CD14-positive monocyte (primary cell): ENCODE measurements at regions not wholly inside any gene's neighbourhood (a gene's known extent, or its start where the extent isn't known, plus 50 kb on each side); places are given as distances from the start of the nearest gene placed in this dataset.

Source experiments
- DNase-seq, 3 donors: peaks; one replicate each; pipeline ENCODE4 v3.0.0-alpha.2; 2011 to 2022
- H2AFZ ChIP-seq: 2 replicates; pipeline ENCODE4 v1.6.0; 2012; ENCODE audit warnings: mild to moderate bottlenecking, low read depth, low read length, inconsistent platforms; ENCODE audit not compliant: insufficient read depth, poor library complexity, severe bottlenecking
- H3K27ac ChIP-seq, 2 donors: 1 replicate in 1 of 2; 2 replicates in 1 of 2; pipeline ENCODE4 v1.5.1; 2012 to 2013; ENCODE audit warnings: low read length in 2 of 2, control low read depth in 1 of 2, inconsistent platforms in 1 of 2, low read depth in 1 of 2, mild to moderate bottlenecking in 1 of 2
- H3K27me3 ChIP-seq, 2 donors: one replicate each; pipeline versions ENCODE4 v1.6.0 to v1.6.1; 2011 to 2013; ENCODE audit warnings: low read length in 2 of 2; ENCODE audit not compliant: control insufficient read depth in 2 of 2, insufficient read depth in 2 of 2
- H3K36me3 ChIP-seq, 2 donors: replicated peaks in 1 of 2; 1 replicate in 1 of 2; 2 replicates in 1 of 2; pipeline versions ENCODE4 v1.5.1 to v1.6.1; 2012 to 2013; ENCODE audit warnings: low read length in 2 of 2, control low read depth in 1 of 2, inconsistent platforms in 1 of 2, mild to moderate bottlenecking in 1 of 2; ENCODE audit not compliant: insufficient read depth in 2 of 2, control insufficient read depth in 1 of 2
- H3K4me1 ChIP-seq, 2 donors: 1 replicate in 1 of 2; 2 replicates in 1 of 2; pipeline versions ENCODE4 v1.5.1 to v1.6.1; 2012 to 2013; ENCODE audit warnings: low read length in 2 of 2, control low read depth in 1 of 2, inconsistent platforms in 1 of 2, mild to moderate bottlenecking in 1 of 2, moderate library complexity in 1 of 2; ENCODE audit not compliant: insufficient read depth in 2 of 2, control insufficient read depth in 1 of 2
- H3K4me2 ChIP-seq: replicated peaks from 2 replicates; pipeline ENCODE3; 2012; ENCODE audit warnings: low read length, moderate library complexity, mild to moderate bottlenecking; ENCODE audit not compliant: poor library complexity, severe bottlenecking; ENCODE audit errors: extremely low read depth
- H3K4me3 ChIP-seq, 3 experiments: fragments of 200-600 bp in 1 of 3; sonication (generic) in 1 of 3; replicated peaks in 1 of 3; 1 replicate in 2 of 3; 2 replicates in 1 of 3; pipeline ENCODE4 v1.5.1; 2011 to 2013; ENCODE audit warnings: low read length in 3 of 3, mild to moderate bottlenecking in 3 of 3, control low read depth in 2 of 3, low read depth in 2 of 3, inconsistent platforms in 1 of 3, moderate library complexity in 1 of 3
- H3K79me2 ChIP-seq: 2 replicates; pipeline ENCODE4 v1.6.0; 2012; ENCODE audit warnings: mild to moderate bottlenecking, control low read depth, inconsistent platforms, low read length, moderate library complexity; ENCODE audit not compliant: insufficient read depth
- H3K9ac ChIP-seq: 2 replicates; pipeline ENCODE4 v1.6.0; 2017; ENCODE audit warnings: low read length, mild to moderate bottlenecking; ENCODE audit not compliant: insufficient read depth, poor library complexity, severe bottlenecking
- H3K9me3 ChIP-seq, 2 donors: replicated peaks in 1 of 2; 1 replicate in 1 of 2; 2 replicates in 1 of 2; pipeline versions ENCODE4 v1.5.1 to v1.6.1; 2012 to 2013; ENCODE audit warnings: low read length in 2 of 2, control low read depth in 1 of 2; ENCODE audit not compliant: control insufficient read depth in 1 of 2, insufficient read depth in 1 of 2
- H4K20me1 ChIP-seq: 2 replicates; pipeline ENCODE4 v1.6.0; 2012; ENCODE audit warnings: mild to moderate bottlenecking, low read length, control low read depth, moderate library complexity; ENCODE audit not compliant: insufficient read depth
- H3K27ac Mint-ChIP-seq, 7 donors: one replicate each; pipeline ENCODE4 v1.8.0; 2020; ENCODE audit warnings: mild to moderate bottlenecking in 7 of 7, mixed read lengths in 7 of 7, moderate library complexity in 6 of 7, inconsistent platforms in 2 of 7
- H3K27me3 Mint-ChIP-seq, 3 donors: one replicate each; pipeline ENCODE4 v1.8.0; 2021 to 2022; ENCODE audit warnings: low read depth in 3 of 3, mild to moderate bottlenecking in 3 of 3, mixed read lengths in 3 of 3, moderate library complexity in 3 of 3, inconsistent platforms in 1 of 3
- H3K36me3 Mint-ChIP-seq, 2 donors: one replicate each; pipeline ENCODE4 v1.8.0; 2020; ENCODE audit warnings: mixed read lengths in 2 of 2, inconsistent platforms in 1 of 2, mild to moderate bottlenecking in 1 of 2
- H3K4me1 Mint-ChIP-seq: one replicate; pipeline ENCODE4 v1.8.0; 2020; ENCODE audit warnings: mild to moderate bottlenecking, mixed read lengths
- H3K4me3 Mint-ChIP-seq, 2 donors: one replicate each; pipeline ENCODE4 v1.8.0; 2020; ENCODE audit warnings: mild to moderate bottlenecking in 2 of 2, mixed read lengths in 2 of 2, moderate library complexity in 1 of 2
- H3K9me3 Mint-ChIP-seq, 7 donors: one replicate each; pipeline ENCODE4 v1.8.0; 2020 to 2022; ENCODE audit warnings: mixed read lengths in 7 of 7, mild to moderate bottlenecking in 6 of 7, moderate library complexity in 6 of 7, inconsistent platforms in 2 of 7
- CTCF ChIP-seq: fragments of 200-600 bp; IDR thresholded peaks from one replicate; pipeline ENCODE4 v1.8.0; 2022; ENCODE audit warnings: antibody characterized with exemption, mild to moderate bottlenecking
- WGBS: methylation state at CpG from one replicate; pipeline ENCODE4 v1.1.5; 2013; ENCODE audit warnings: missing lambda C conversion rate; ENCODE audit not compliant: insufficient coverage; 5-methylcytosine and 5-hydroxymethylcytosine counted together
- intact Hi-C, 2 donors: fragments of 100-400 bp; cut with micrococcal nuclease; formaldehyde crosslinking; loops; one replicate each; pipeline versions ENCODE4 v1.15.0 to v1.15.1; 2023

GRCh38 chr14:27916326-27916725 is 850.3 kb upstream of the FOXG1 start:
- WGBS: no CpG with 5 or more reads among the region's 3 CpGs
- Histone ChIP-seq H3K27ac (no peak overlapping the region), H3K36me3 (no peaks in the 10 kb centered on the region), H3K27me3 (no peaks in the 10 kb centered on the region), H3K79me2 (no peaks in the 10 kb centered on the region), H3K4me3 (no peak overlapping the region), H3K9ac (no peak overlapping the region), H4K20me1 (no peaks in the 10 kb centered on the region), H3K9me3 (no peaks in the 10 kb centered on the region), H2AFZ (no peak overlapping the region), H3K4me1 (no peaks in the 10 kb centered on the region), H3K4me2 (no peak overlapping the region)
- Mint-ChIP-seq H3K36me3 (no peaks in the 10 kb centered on the region), H3K27ac (no peak overlapping the region), H3K9me3 (peaks cover 0 to 4% (median 0%) of the 10 kb centered on the region in 7 donors), H3K27me3 (no peaks in the 10 kb centered on the region), H3K4me1 (no peaks in the 10 kb centered on the region), H3K4me3 (no peak overlapping the region)
- TF ChIP-seq CTCF: no peak
- no peak for DNase-seq
- intact Hi-C loops: no loop called here

- H3K4me3 Mint-ChIP-seq: no peak overlapping the region
- DNase-seq: no peak
- Histone ChIP-seq H3K9me3 (no peaks in the 10 kb centered on the region), H3K9ac (no peak overlapping the region), H3K4me3 (no peak overlapping the region), H3K27ac (no peak overlapping the region), H4K20me1 (no peaks in the 10 kb centered on the region), H3K36me3 (no peaks in the 10 kb centered on the region), H3K27me3 (no peaks in the 10 kb centered on the region), H3K4me2 (no peak overlapping the region), H2AFZ (no peak overlapping the region), H3K4me1 (no peaks in the 10 kb centered on the region), H3K79me2 (no peaks in the 10 kb centered on the region)
- no peaks in the 10 kb centered on the region for H3K36me3 Mint-ChIP-seq
- WGBS: 78% methylated on average over 3 of the region's 3 CpGs
- H3K27ac Mint-ChIP-seq: no peak overlapping the region
- H3K27me3 Mint-ChIP-seq: no peaks in the 10 kb centered on the region
- TF ChIP-seq CTCF: no peak
- H3K9me3 Mint-ChIP-seq: peaks cover 0 to 6% (median 0%) of the 10 kb centered on the region in 7 donors
- H3K4me1 Mint-ChIP-seq: no peaks in the 10 kb centered on the region
- intact Hi-C loops: no loop called here
Measured at GRCh38 chr14:27917896-27918295, 848.7 kb upstream of the FOXG1 start.
